ENCODE measurements at regions not wholly inside any gene's neighbourhood (a gene's known extent, or its start where the extent isn't known, plus 50 kb on each side); places are given as distances from the start of the nearest gene placed in this dataset.

DNA sequence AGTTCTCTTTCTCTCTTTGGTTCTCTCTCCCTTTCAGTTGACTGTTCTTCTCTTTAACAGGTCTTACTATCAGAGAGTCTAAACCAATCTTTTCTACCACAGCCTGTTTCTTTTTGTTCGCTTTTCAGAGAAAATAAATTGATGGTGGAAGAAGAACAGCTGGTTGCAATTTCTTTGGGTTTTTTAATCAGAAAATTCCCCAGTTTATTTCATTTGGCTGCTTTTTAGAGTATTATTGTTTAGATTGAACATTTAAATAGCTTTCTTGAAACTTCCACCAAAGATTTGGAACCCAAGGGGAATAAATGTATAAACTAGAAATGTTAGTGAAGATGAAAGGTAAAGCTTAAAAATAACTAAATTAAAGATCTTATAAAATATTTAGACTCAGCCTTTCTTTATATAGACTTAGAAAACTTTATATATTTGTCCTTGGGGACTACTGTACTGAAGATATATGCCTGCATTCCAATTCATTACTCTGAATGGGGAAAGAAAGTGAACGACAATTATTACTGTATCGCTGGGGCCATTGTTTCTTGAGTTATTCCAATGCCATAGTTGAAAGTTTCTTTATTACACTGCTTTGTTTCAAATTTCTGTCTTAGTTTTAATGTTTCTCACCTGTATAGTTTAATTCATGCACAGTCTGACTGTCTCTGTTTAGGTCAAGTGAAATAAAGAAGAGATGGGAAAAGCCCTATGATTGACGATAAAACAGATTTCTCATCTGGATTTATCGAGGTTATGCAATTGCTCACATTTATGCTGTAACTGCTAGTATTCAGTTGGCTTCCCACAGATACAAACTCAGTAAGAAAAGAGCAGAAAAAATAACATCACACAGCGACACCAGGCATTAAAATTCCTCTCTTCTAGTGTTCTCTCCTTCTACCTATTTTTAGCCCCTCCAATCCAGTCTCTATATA is 169.4 kb upstream of the CSNK1A1L start:
- no peak for DNase-seq (ENCODE audit: low read depth in 1 of 2, low spot score in 1 of 2)
- H3K4me1 ChIP-seq (ENCODE audit: low read depth): no peaks in the 10 kb centered on the region
- no peak overlapping the region for H3K4me3 ChIP-seq
- no peaks in the 10 kb centered on the region for H3K36me3 ChIP-seq
- H3K27me3 ChIP-seq: no peaks in the 10 kb centered on the region
- H3K27ac ChIP-seq: no peak overlapping the region
- TF ChIP-seq, protein P1, sequence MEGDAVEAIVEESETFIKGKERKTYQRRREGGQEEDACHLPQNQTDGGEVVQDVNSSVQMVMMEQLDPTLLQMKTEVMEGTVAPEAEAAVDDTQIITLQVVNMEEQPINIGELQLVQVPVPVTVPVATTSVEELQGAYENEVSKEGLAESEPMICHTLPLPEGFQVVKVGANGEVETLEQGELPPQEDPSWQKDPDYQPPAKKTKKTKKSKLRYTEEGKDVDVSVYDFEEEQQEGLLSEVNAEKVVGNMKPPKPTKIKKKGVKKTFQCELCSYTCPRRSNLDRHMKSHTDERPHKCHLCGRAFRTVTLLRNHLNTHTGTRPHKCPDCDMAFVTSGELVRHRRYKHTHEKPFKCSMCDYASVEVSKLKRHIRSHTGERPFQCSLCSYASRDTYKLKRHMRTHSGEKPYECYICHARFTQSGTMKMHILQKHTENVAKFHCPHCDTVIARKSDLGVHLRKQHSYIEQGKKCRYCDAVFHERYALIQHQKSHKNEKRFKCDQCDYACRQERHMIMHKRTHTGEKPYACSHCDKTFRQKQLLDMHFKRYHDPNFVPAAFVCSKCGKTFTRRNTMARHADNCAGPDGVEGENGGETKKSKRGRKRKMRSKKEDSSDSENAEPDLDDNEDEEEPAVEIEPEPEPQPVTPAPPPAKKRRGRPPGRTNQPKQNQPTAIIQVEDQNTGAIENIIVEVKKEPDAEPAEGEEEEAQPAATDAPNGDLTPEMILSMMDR (IDR thresholded peaks at IDR 0.05; ENCODE audit: low read depth, low read length): no peak
- no peaks in the 10 kb centered on the region for H3K9me3 ChIP-seq (ENCODE audit: low read depth)

DNA sequence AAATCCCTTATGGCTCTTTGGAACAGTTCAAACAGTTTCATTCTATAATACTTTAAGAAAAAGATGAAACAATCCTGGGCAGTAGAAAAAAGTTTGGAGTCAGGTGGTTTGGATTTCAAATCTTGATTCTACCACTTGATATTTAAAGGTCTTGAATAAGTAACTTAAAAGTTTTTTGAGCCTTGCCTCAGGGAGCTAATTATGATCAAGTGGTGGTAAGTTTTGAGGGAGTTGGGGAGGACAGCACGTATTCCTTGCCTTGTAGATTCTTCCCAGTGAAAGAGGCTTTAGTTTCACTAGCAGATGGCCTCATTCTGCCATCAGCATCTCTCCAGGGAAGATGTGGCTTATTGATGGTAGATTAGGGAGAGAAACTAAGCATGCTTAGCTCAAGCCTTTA is 168.4 kb upstream of the CSNK1A1L start:
- Histone ChIP-seq H3K4me3 (no peak overlapping the region), H3K4me1 (ENCODE audit: low read depth) (no peaks in the 10 kb centered on the region), H3K36me3 (no peaks in the 10 kb centered on the region), H3K9me3 (ENCODE audit: low read depth) (no peaks in the 10 kb centered on the region), H3K27ac (no peak overlapping the region), H3K27me3 (no peaks in the 10 kb centered on the region)
- TF ChIP-seq, protein P1 (IDR thresholded peaks at IDR 0.05; ENCODE audit: low read depth, low read length): no peak
- DNase-seq (ENCODE audit: low read depth in 1 of 2, low spot score in 1 of 2): no peak

DNA sequence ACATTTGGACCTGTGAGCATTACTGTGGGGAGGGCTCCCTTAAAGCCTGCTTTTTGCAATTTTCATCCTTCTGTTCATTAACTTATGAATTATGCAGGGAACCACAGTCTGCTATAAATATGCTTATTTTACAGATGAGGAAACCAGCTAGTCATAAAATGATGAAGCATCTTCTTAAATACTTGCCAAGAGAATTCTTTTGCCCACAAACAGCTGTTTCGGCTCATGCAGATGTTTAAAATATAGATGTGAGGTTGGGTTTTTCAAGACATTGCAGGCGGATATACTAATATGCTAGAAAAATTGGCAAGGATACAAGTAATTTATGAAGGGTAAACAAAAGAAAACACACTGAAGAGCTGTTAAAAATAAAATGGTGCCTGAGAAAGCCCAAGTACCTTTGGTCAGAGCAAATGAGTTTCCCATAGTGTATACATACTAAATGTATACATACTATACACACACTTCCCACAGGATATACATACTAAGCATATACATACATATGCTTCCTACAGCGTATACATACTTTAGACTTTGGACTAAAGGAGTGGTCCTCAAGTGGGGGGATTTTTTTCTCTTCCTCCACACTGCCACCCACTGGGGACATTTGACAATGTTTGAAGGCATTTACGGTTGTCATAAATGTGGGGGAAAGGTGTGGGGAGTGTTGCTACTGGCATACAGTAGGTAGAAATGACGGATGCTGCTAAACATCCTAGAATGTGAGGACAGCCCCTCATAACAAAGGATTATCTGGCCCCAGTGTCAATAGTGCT is 164.9 kb upstream of the CSNK1A1L start:
- Histone ChIP-seq H3K27me3 (no peaks in the 10 kb centered on the region), H3K4me3 (no peak overlapping the region), H3K4me1 (ENCODE audit: low read depth) (no peaks in the 10 kb centered on the region), H3K36me3 (no peaks in the 10 kb centered on the region), H3K9me3 (ENCODE audit: low read depth) (no peaks in the 10 kb centered on the region), H3K27ac (no peak overlapping the region)
- DNase-seq (ENCODE audit: low read depth in 1 of 2, low spot score in 1 of 2): no peak
- TF ChIP-seq, protein P1 (IDR thresholded peaks at IDR 0.05; ENCODE audit: low read depth, low read length): no peak

DNA sequence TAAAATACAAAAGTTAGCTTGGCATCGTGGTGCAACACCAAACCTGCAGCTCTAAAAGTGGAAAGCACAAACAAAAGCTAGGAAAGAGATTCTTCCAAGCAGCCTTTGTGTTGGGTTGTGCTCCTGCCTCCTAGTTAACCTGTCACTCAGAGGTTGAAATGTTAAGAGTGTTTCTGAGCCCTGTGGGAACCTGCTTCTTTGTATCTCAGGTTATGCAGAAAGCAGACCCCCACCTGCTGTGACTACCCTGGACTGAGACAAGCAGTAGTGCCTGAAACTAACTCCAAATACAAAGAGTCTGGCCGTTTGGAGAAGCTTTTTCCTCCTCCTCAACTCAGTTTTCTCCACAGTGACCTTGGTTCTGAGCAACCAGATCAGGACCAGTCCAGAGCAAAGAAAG is 158.4 kb upstream of the CSNK1A1L start:
- no peak overlapping the region for H3K27ac ChIP-seq
- H3K4me1 ChIP-seq (ENCODE audit: low read depth): no peaks in the 10 kb centered on the region
- no peaks in the 10 kb centered on the region for H3K27me3 ChIP-seq
- DNase-seq (ENCODE audit: low read depth in 1 of 2, low spot score in 1 of 2): no peak
- TF ChIP-seq, protein P1 (IDR thresholded peaks at IDR 0.05; ENCODE audit: low read depth, low read length): no peak
- H3K9me3 ChIP-seq (ENCODE audit: low read depth): no peaks in the 10 kb centered on the region
- H3K4me3 ChIP-seq: no peak overlapping the region
- H3K36me3 ChIP-seq: no peaks in the 10 kb centered on the region

DNA sequence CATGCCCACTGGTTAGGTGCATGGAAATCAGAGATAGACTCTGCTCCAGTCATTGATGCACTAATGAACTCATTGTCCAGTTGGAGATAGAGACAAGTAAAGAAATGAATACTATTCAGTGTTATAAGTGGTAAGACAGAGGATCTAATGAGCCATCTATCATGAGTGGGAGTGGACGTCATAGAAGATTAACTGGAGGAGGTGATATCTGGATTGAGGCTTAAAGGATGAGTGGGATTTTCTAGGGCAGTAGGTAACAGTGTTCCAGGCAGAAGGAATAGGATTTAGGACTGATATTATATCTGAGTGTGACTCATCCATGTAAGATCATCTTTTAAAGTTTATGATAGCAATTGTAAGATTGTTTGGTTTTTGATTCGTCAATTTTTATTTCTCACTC is 152.2 kb upstream of the CSNK1A1L start:
- no peak overlapping the region for H3K27ac ChIP-seq
- no peak for DNase-seq (ENCODE audit: low read depth in 1 of 2, low spot score in 1 of 2)
- TF ChIP-seq, protein P1 (IDR thresholded peaks at IDR 0.05; ENCODE audit: low read depth, low read length): no peak
- no peaks in the 10 kb centered on the region for H3K27me3 ChIP-seq
- no peaks in the 10 kb centered on the region for H3K9me3 ChIP-seq (ENCODE audit: low read depth)
- H3K36me3 ChIP-seq: no peaks in the 10 kb centered on the region
- no peak overlapping the region for H3K4me3 ChIP-seq
- H3K4me1 ChIP-seq (ENCODE audit: low read depth): no peaks in the 10 kb centered on the region
